HG02852 (cell line): ENCODE measurements at regions not wholly inside any gene's neighbourhood (a gene's known extent, or its start where the extent isn't known, plus 50 kb on each side); places are given as distances from the start of the nearest gene placed in this dataset.
"Not testable (repeated sequence)": the region's sequence is repeated elsewhere in the genome, so short reads cannot be mapped to it uniquely, and the experiment has no call there.

Experiments
- ATAC-seq: cut with Tn5 transposase; IDR thresholded peaks from one replicate; pipeline ENCODE4 v1.9.1; 2021; ENCODE audit warnings: mild to moderate bottlenecking, moderate library complexity; ENCODE audit not compliant: unreplicated experiment

DNA sequence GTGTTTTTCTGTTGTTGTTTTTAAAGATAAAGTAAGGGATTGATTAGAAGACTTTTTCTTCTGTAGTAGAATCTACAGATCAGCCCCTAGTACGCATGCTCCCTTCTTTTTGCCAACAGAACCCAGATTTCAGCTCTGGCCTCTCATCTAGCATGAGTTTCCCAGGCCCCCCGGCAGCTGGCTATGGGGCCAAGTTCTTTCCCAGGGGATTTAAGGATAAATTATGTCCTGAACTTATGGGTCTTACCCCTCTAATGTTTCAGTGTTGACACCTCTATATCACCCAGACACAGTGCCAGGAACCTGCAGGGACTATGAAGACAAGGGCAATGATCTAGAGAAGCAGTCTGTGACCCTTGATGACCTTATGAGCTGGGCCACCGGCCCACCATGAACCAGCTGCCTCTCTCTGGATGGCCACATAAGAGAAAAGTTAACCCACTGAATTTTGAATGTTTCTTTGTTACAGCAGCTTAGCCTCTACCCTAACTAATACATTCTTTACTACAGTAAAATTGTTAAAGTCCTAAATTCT, 150.5 kb downstream of the UNC5CL start:
- ATAC-seq, result no peak

DNA sequence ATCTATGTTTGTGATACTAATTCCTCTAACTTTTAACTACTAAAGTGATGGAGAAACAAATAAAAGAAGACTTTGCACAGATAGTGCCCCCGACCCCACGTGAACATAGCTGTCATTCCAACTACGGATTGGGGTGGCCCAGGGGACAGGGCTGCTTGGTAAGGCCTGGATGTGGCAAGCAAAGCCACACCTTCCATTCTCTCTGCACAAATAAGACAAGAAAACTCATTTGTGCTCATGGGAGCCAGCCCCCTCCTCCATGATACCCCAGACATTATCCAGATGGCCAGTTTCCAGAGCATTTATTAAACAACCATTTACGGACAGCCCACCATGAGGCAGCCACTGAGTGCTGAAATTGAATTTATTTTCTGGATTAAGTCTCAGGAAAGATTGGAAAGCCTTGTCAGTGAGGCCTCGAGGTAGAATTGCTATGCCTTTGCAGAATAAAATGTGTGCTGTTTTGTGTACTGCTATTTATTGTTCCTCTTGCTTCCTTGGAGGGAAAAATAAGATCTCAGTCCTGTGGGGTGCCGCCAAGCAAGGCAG, 151.2 kb downstream of the UNC5CL start:
- no peak for ATAC-seq

DNA sequence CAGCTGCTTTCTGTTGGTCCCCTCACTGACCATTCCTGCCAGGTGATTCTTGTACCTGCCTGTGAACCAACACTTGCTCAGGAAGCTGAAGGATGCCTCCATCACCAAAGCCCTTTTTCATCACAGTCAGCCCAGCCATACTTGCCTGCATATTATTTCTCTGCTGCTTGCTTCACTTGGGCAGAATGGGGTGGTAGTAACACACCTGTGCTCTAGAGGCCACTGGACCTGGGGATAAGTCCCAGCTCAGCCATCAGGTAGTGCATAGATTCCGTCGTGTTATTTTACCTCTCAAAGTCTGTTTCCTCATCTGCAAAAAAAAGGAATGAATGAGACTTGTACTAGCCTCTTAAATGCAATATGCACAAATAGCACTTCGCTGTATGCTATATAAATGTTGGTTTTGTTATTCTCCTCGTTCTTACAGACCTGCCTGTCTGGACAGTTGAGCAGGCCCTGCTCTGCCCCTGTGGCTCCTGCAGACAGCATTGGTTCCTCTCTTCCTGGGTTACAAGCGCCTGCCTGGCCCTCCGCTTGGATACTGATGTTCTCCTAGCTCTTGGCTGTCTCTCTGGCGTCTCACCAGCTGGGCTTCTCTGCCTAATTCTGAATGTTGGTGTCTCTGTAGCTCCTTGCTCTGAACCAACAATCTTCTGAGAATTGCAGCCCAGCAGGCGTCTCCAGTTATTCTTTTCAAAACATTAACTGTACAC, 151.8 kb downstream of the UNC5CL start:
- no peak for ATAC-seq

DNA sequence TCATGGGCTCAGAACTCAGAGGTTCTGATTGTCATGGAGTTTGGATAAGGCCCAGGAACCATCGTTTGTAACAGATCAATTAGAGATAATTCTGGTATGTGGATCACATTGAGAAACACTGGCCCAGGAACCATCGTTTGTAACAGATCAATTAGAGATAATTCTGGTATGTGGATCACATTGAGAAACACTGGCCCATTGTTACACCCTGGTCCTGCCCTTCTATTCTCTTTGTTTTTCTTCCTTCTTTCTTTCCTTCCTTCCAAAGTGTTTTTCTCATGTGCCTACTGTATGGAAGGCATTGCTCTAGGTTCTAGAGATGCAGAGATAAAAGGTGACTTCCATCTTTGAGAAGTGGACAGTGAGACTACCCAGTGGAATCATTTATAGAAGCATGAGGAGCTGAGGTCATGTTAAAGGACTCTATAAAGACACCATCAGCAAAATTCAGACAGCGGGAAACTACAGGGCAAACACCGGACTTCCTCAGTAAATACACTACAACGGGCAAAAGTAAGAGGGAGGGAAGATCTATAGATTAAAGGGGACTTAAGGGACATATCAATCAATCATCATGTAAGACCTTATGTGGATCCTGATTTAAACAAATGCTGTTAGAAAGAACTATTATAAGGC, 153.8 kb downstream of the UNC5CL start:
- ATAC-seq, result no peak

DNA sequence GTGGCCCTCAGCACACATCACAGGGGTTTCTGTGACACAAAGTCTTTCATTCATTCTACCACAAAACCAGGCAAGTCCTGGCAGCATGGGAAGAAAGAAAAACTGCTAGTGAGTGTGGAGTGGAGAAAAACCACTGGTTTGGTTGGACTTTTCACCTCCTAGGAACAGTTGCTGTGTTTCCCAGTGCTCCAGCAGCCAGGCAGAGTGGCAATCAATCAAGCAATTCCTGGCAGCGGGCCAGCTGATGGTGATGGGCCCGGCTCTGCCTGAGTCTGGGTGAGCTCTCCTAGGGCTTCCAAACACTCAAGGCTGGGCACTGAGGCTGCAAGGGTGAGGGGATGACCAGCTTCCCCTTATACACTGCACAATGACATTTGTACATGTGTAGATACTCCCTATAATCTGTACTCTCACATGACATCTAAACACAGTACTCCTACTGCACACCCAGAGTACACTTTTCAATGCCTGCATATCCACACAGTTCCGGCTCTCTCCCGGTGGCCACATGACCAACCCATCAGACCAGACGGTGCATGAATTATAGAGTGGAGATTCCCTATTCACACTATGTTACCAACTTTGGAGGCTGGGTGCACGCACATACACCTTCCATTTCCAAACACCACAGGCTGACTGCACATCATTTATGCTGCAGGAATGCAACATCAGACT, 156.6 kb downstream of the UNC5CL start:
- ATAC-seq, result no peak

DNA sequence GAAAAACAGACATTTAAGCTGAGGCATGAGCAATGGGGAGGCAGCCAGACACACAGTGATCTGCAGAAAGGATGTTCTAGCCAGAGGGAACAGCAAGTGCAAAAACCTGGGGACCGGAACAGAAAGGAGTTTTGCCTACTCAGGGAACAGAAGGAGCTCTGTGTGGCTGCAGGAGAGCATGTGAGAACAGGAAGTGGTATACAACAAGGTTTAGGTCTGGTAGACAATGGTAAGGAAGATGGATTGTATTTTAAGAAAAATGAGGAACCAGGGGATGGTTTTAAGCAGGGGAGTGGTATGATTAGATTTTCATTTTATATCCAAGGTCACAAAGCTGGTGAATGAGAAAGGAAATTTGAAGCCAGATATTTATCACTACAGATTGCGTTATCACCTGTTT, 157.5 kb downstream of the UNC5CL start:
- no peak for ATAC-seq

DNA sequence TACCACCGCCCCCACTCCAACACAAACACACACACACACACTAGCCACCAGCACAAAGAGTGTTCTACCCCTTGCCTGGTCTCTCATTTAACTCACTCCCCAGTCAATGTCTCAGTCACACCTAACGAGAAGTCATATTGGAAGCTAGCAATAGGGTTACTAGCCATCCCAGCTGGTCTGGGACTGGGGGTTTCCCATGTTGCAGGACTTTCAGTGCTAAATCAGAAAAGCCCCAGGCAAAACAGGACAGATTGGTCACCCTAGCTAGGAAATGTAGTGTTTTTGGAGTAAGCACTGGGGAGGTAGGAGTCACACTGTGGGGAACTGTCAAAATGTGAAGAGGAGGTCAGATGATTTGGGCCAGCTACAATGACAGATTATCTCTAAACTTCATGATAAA, 158.1 kb downstream of the UNC5CL start:
- ATAC-seq, result no peak

DNA sequence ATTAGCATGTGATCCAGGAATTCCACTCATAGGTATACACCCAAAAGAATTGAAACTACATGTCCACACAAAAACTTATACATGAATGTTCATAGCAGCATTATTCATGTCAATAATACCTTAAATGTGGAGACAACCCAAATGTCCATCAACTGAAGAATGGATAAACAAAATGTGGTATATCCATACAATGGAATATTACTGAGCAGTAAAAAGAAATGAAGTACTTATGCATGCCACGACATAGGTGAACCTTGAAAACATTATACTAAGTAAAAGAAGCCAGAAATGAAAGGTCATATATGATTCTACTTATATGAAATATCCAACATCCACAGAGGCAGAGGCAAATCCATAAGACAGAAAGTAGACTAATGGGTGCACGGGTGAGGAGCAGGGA, 159.9 kb downstream of the UNC5CL start:
- ATAC-seq, result no peak

DNA sequence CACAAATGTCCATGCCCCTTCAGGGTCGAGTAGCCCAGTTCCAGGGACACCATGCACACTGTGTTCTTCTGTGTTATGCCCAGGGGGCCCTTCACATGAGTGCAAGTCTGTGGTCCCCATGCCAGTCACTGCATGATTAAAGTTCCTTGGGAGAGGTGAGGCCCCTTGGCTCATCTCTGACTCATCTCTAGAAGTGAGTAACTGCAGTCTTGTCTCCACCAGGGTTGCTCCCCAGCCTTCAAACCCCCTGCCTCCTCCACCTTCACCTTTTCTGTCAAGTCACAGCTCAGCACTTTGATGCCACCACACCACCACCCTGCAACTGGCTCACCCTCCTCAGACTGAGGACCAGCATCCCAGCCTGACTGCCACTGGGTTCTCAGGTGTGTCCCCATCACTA, 161.7 kb downstream of the UNC5CL start:
- no peak for ATAC-seq

DNA sequence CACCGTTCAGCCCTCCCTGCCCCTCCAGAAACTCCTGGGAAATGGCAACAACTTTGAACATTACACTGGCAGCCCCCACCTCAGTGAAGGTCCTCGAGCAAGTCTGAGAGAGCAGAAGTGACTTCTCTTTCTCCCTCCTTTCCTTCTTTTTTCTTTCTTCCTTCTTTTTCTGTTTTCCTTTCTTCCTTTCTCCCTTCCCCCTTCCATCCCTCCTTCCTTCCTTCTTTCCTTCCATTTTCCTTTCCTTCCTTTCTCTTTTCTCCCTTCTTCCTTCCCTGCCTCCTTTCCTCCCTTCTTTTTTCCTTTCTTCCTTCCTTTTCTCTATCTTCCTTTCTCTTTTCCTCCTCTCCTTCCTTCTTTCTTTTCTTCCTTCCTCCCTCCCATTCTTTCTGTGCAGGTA, 162.7 kb downstream of the UNC5CL start:
- ATAC-seq, result no peak

DNA sequence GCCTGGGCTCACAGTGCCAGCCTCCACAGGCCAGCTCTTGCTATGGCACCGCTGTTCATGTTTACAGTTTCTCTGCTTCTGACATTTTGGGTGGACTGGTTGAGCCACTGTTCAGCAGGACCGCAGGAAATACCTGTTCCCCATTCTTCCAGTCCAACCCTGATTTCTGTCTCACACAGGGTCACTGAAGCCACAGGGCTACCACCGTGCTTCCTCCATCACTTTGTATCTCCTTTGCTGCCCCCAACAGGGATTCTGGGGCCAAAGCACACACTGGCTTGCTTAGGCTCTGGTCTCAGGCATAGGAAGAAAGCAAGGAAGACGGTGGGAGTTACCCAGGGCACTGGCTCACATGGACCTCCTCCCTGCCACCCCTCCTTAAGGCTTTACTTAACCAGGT, 164.5 kb downstream of the UNC5CL start:
- no peak for ATAC-seq

DNA sequence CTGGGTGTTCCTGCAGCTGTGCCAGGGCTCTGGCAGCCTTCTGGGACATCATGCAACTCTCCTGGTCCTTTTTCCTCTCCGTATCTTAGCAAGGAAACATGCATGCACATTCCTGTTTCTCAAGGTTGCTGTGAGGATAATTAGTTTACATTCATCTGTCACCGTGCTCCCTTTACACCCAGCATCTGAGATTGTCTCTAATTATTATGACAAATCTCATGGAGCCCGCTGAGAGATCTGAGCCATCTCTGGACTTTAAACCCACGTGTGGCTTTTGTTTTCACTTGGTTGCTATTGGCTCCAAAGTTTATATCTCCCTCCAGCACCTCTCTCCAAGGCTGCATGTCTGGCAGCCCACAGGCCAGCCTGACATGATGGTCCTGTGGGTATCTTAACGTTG, 167.6 kb downstream of the UNC5CL start:
- ATAC-seq, result no peak

DNA sequence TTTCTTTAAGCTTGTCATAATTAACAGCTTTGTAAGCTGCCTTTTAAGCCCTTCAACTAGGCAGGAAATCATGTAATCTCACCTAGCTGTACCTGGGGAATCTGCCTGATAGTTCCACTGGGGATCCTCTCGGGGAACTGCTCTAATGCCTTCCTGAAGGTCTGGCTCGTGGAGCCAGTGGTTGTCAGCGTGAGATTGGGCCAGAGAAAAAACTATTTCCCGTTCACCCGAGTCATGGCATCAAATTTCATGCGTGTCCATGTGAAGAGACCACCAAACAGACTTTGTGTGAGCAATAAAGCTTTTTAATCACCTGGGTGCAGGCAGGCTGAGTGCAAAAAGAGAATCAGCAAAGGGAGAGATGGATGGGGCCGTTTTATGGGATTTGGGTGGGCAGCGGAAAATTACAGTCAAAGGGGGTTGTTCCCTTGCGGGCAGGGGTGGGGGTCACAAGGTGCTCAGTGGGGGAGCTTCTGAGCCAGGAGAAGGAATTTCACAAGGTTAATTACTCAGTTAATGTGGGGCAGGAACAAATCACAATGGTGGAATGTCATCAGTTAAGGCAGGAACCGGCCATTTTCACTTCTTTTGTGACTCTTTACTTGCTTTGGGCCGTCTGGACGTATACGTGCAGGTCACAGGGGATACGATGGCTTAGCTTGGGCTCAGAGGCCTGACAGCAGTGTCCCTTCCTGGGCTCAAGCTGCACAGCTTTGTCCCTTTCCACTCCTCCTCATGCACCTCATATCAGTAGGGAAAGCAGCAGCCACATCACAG, 170.7 kb downstream of the UNC5CL start:
- not testable (repeated sequence) for ATAC-seq

DNA sequence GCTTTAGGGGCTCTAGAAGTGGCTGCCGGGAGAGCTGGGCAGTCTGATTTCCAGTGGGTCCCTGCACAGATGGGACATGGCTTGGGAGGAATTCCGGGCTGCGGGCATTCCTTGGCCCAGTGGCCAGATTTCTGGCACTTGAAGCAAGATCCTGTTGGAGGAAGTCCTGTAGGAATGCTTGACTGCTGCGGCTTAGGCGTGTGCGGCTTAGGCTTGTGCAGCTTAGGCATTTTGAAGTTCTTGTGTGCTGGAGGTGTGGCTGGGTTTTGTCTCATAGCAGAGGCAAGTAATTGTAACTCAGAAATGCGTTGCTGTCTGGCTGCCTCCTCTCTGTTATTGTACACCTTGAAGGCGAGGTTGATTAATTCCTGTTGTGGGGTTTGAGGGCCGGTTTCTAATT, 171.5 kb downstream of the UNC5CL start:
- not testable (repeated sequence) for ATAC-seq

DNA sequence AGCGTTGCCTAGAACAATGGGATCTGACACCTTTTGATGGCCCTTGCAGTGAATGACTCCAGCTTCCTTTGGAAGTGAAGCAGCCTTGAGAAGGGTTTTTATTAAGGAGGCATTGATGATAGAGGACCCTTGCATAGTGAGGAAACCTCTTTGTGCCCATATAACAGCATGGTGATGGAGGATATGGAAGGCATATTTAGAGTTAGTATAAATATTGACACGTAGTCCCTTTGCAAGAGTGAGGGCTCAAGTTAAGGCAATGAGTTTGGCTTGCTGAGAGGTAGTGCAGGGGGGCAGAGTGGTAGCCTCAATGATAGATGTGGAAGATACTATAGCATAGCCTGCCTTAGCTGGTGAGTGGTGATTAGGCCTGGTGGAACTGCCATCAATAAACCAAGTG, 173.8 kb downstream of the UNC5CL start:
- ATAC-seq, result not testable (repeated sequence)

DNA sequence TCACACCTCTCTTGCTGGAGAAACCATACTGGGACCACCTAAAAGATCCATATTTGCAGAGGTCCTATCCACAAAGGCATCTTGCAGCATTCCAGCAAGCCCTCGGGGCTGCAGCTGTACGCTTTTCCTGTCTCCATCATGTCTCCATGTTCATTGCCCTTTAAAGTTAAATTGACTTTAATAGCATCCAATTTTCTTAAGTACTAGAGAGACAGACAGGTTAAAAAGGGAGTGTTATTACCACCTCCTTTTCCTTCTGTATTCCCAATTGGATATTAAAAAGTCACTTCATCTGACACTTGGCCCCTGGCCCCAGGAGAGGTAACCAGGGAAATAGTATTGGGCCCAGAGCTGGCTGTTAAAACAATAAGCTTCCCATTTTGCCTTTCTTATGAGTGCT, 178.6 kb downstream of the UNC5CL start:
- no peak for ATAC-seq

DNA sequence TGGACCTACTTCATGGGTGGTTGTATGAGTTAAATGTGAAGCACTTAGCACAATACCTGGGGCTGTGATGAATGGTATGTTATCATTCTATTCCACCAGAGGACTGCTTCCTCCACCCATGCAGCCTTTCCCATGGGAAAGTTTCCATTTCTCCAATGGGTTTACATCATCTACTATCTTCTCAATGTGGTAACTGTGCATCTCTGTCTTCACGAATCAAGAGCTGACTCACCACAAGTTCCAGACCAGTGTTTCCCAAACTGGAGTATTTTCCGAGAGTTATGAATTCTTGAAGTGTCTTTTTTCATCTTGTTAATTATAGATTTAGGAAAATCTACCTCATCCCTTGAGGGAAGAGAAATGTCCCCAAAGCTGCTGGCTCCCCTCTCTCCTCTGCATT, 182.8 kb downstream of the UNC5CL start:
- no peak for ATAC-seq

DNA sequence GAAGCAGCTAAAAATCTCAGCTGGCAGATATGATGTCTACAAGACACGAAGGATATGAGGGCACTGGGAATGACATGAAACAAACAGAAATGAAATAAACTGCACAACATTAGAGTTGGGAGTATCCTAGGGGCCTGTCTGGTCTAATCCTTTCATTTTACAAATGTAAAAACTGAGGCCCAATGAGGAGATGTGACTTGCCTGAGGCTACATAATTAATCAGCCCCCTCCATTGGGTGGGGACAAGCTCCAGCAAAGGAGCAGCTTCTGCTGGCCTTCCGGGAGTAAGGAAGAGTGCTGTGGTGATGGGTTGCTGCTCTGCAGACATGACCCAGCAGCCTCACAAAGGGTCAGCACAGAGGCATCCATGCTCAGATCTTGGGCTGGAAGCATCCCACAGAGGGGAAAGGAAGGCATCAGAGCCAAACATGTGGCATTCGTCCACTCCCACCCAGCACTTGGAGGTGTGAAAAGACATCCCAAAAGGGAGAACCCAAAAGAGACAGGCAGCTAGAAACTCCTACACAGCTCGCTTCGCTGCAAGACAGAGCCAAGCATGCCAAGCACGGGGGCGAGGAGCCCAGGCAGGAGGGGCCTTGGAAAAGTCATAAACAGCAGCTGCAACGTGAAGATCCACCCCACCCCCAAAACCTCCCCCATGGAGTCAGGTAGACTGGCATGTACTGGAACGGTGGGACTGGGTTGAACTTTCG, 183.7 kb downstream of the UNC5CL start:
- no peak for ATAC-seq

DNA sequence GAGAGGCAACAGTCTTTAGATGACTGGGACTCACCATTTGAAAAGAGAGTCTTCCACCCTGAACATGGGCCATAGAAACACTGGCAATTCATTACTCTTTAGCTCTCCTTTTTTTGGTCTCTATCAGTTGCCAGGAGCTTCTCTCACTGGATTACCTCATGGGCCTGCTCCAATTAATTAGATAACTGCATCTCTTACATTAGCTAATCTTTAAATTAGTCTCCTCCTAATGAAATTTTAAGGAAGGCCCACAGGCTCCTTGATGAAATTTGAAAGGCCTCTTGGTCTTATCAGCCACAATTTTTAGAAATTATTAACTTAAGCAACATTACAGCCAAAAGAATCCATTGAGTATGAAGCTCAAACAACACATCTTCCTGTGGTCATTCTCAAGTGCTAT, 184.4 kb downstream of the UNC5CL start:
- no peak for ATAC-seq

DNA sequence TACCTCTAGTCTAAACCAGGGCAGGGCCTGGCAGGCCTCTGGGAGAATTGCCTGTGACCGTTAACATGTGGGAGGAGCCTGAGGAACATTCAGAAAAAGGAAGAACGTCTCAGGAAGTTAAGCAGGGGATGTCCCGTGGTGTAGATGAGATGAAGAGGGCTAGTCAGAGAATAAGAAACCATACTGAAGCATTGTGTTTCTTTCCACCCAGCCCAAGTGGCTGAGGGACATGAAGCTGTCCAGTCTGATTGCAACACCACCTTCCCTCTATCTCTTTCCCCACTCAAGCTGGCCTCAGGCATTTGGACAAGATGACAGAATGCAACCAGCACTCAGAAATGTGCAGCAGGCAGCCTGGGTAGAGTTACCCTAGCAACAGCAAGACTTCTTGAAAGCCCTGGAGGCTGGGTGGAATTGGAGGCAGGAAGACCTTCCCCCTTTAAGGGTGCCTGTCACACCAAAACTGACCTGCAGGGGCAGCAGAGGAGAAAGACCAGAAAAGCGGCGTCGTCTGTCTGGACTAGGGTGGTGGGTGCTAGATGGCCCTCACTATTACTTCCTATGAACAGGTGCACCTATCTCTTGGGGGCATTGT, 186.1 kb downstream of the UNC5CL start:
- ATAC-seq, result no peak
